NCI-H345 (cell line): ENCODE measurements at regions not wholly inside any gene's neighbourhood (a gene's known extent, or its start where the extent isn't known, plus 50 kb on each side); places are given as distances from the start of the nearest gene placed in this dataset.

ENCODE experiments used
- DNase-seq: peaks from one replicate; lab custom pipeline; 2025; lab: John Stamatoyannopoulos, UW

GRCh38 chr3:44056446-44057240 lies 185.0 kb upstream of the TOPAZ1 start:
- DNase-seq = no peak

- DNase-seq = peak; percentile 68
These were observed 183.4 kb upstream of the TOPAZ1 start for GRCh38 chr3:44058022-44058867.

- DNase-seq = no peak
These were observed 182.8 kb upstream of the TOPAZ1 start for GRCh38 chr3:44058868-44059203.

- DNase-seq = no peak
These were observed 181.5 kb upstream of the TOPAZ1 start for GRCh38 chr3:44060164-44060563.

- DNase-seq = no peak
These were observed 180.4 kb upstream of the TOPAZ1 start for GRCh38 chr3:44061268-44061667.

GRCh38 chr3:44061961-44062360 lies 179.7 kb upstream of the TOPAZ1 start:
- no peak for DNase-seq

- DNase-seq = peak; percentile 45
These were observed 176.2 kb upstream of the TOPAZ1 start for GRCh38 chr3:44065311-44066094.

GRCh38 chr3:44066806-44067205 lies 174.9 kb upstream of the TOPAZ1 start:
- no peak for DNase-seq

GRCh38 chr3:44067431-44067830 lies 174.3 kb upstream of the TOPAZ1 start:
- DNase-seq = no peak

GRCh38 chr3:44068753-44069152 lies 172.9 kb upstream of the TOPAZ1 start:
- DNase-seq = no peak

- DNase-seq = no peak
These were observed 172.4 kb upstream of the TOPAZ1 start for GRCh38 chr3:44069276-44069675.

GRCh38 chr3:44070841-44071546 lies 170.7 kb upstream of the TOPAZ1 start:
- no peak for DNase-seq

GRCh38 chr3:44072601-44073540 lies 168.8 kb upstream of the TOPAZ1 start:
- no peak for DNase-seq

GRCh38 chr3:44074181-44074580 lies 167.5 kb upstream of the TOPAZ1 start:
- peak; percentile 16 for DNase-seq

- DNase-seq = peak; percentile 49
These were observed 165.4 kb upstream of the TOPAZ1 start for GRCh38 chr3:44076221-44076829.

GRCh38 chr3:44077267-44077666 lies 164.4 kb upstream of the TOPAZ1 start:
- peak; percentile 51 for DNase-seq

GRCh38 chr3:44078863-44079262 lies 162.8 kb upstream of the TOPAZ1 start:
- no peak for DNase-seq

- no peak for DNase-seq
These were observed 161.8 kb upstream of the TOPAZ1 start for GRCh38 chr3:44079916-44080315.

- no peak for DNase-seq
These were observed 161.1 kb upstream of the TOPAZ1 start for GRCh38 chr3:44080474-44081072.

GRCh38 chr3:44090036-44090435 lies 151.7 kb upstream of the TOPAZ1 start:
- DNase-seq = no peak
